ENCODE measurements at regions not wholly inside any gene's neighbourhood (a gene's known extent, or its start where the extent isn't known, plus 50 kb on each side); places are given as distances from the start of the nearest gene placed in this dataset.

DNA sequence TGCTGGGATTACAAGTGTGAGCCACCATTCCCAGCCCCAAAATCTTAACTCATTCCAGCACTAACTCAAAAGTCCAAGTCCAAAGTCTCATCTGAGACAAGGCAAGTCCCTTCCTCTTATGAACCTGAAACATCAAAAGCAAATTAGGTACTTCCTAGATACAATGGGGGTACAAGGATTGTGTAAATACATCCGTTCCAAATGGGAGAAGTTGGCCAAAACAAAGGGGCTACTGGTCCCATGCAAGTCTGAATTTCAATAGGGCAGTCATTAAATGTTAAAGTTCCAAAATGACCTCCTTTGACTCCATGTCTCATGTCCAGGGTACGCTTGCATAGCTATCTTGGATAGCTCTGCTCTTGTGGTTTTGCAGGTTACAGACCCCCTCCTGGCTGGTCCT lies 94.7 kb upstream of the PPM1H start:
- Histone ChIP-seq H3K4me3 (no peak overlapping the region), H3K27me3 (no peaks in the 10 kb centered on the region), H3K27ac (no peak overlapping the region), H3K4me1 (no peaks in the 10 kb centered on the region), H3K36me3 (no peaks in the 10 kb centered on the region), H3K9me3 (no peaks in the 10 kb centered on the region)
- no peak for TF ChIP-seq CTCF (IDR thresholded peaks at IDR 0.05)
- no peak for DNase-seq (ENCODE audit: low spot score)

- no peak overlapping the region for H3K4me3 ChIP-seq
- TF ChIP-seq CTCF (IDR thresholded peaks at IDR 0.05), result no peak
- H3K36me3 ChIP-seq, result no peaks in the 10 kb centered on the region
- no peak overlapping the region for H3K27ac ChIP-seq
- H3K4me1 ChIP-seq, result no peaks in the 10 kb centered on the region
- H3K9me3 ChIP-seq, result no peaks in the 10 kb centered on the region
- H3K27me3 ChIP-seq, result no peaks in the 10 kb centered on the region
- no peak for DNase-seq (ENCODE audit: low spot score)
Measured at GRCh38 chr12:63028951-63029350, 94.0 kb upstream of the PPM1H start.

DNA sequence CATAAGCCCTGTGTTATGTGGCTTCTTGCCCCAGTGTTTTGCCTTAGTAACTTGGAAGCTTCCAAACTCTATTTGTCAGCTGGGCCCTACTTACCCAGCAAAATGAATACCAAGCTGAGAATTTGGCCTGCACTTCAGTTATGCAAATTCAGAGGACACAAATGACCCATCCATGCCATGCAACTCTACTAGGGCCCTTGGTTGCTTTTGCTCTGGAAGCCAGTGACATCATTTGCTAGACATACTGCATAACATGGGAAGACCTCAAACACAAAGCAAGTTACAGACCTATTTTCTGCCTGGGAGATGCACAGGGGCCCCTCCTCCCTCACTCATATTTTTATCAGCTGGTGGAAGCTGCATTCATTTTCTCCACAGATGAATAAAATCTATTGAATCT lies 90.2 kb upstream of the PPM1H start:
- H3K36me3 ChIP-seq, result no peaks in the 10 kb centered on the region
- TF ChIP-seq CTCF (IDR thresholded peaks at IDR 0.05), result no peak
- DNase-seq (ENCODE audit: low spot score), result no peak
- no peaks in the 10 kb centered on the region for H3K27me3 ChIP-seq
- H3K4me1 ChIP-seq, result no peaks in the 10 kb centered on the region
- H3K27ac ChIP-seq, result no peak overlapping the region
- no peak overlapping the region for H3K4me3 ChIP-seq
- no peaks in the 10 kb centered on the region for H3K9me3 ChIP-seq

- DNase-seq (ENCODE audit: low spot score), result no peak
- no peak for TF ChIP-seq CTCF (IDR thresholded peaks at IDR 0.05)
Measured at GRCh38 chr12:63023926-63024325, 89.0 kb upstream of the PPM1H start.

DNA sequence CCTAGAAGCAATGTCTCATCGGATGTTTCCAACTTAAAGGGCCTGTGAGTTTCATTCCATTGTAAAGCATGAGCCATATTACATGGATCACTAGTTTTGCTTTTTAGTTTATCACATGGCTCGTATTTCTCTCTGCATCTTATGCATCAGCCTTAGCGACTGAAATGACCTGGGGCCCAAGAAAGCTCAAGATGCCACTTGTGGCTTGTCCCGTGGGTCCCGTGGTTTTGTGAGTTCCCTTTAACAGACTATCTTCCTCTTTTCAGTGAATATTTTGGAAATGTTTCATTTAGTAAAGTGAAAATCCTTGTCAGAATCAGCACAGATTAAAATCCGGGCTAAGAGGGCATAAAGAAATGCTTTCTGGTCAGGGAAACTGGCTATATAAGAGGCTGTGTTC lies 86.2 kb upstream of the PPM1H start:
- DNase-seq (ENCODE audit: low spot score), result no peak
- Histone ChIP-seq H3K36me3 (no peaks in the 10 kb centered on the region), H3K4me3 (no peak overlapping the region), H3K9me3 (no peaks in the 10 kb centered on the region), H3K27me3 (no peaks in the 10 kb centered on the region), H3K27ac (no peak overlapping the region), H3K4me1 (no peaks in the 10 kb centered on the region)
- no peak for TF ChIP-seq CTCF (IDR thresholded peaks at IDR 0.05)

More at GRCh38 chr12:63023926-63024325, 89.0 kb upstream of the PPM1H start:
- Histone ChIP-seq H3K27ac (no peak overlapping the region), H3K36me3 (no peaks in the 10 kb centered on the region), H3K9me3 (no peaks in the 10 kb centered on the region), H3K4me3 (no peak overlapping the region), H3K27me3 (no peaks in the 10 kb centered on the region), H3K4me1 (no peaks in the 10 kb centered on the region)

GRCh38 chr12:63020269-63020668 lies 85.3 kb upstream of the PPM1H start:
- H3K27me3 ChIP-seq, result no peaks in the 10 kb centered on the region
- no peak for DNase-seq (ENCODE audit: low spot score)
- TF ChIP-seq CTCF (IDR thresholded peaks at IDR 0.05), result no peak
- no peak overlapping the region for H3K4me3 ChIP-seq
- H3K9me3 ChIP-seq, result no peaks in the 10 kb centered on the region
- no peak overlapping the region for H3K27ac ChIP-seq
- no peaks in the 10 kb centered on the region for H3K36me3 ChIP-seq
- no peaks in the 10 kb centered on the region for H3K4me1 ChIP-seq
